K562 (cell line): ENCODE measurements at regions not wholly inside any gene's neighbourhood (a gene's known extent, or its start where the extent isn't known, plus 50 kb on each side); places are given as distances from the start of the nearest gene placed in this dataset.

Experiments used
- CC2D1A ChIP-seq: fragments of 450-650 bp; IDR thresholded peaks from 2 replicates; pipeline ENCODE4 v1.6.1; 2017; ENCODE audit warnings: mild to moderate bottlenecking
- CREM ChIP-seq: IDR thresholded peaks from 2 replicates; pipeline ENCODE4 v1.6.1; 2014; ENCODE audit warnings: antibody characterized with exemption, low read depth
- ESRRA ChIP-seq: fragments of 450-650 bp; IDR thresholded peaks from 2 replicates; pipeline ENCODE4 v1.6.1; 2014; ENCODE audit warnings: low read depth, mild to moderate bottlenecking, moderate library complexity, borderline replicate concordance
- FOXK2 ChIP-seq, 2 experiments: fragments of 450-650 bp; IDR thresholded peaks in 1 of 2; conservative IDR thresholded peaks in 1 of 2; 2 replicates each; pipeline ENCODE4 v1.6.1; 2016; ENCODE audit warnings: low read depth in 2 of 2, mild to moderate bottlenecking in 1 of 2
- HLTF ChIP-seq: fragments of 450-650 bp; IDR thresholded peaks from 2 replicates; pipeline ENCODE4 v1.6.1; 2016
- MCM5 ChIP-seq: fragments of 450-650 bp; IDR thresholded peaks from 2 replicates; pipeline ENCODE4 v1.6.1; 2016; ENCODE audit warnings: low read depth
- NFIC ChIP-seq: fragments of 450-650 bp; IDR thresholded peaks from 2 replicates; pipeline ENCODE4 v1.6.1; 2017; ENCODE audit warnings: mild to moderate bottlenecking, inconsistent platforms
- POLR2AphosphoS2 ChIP-seq: IDR thresholded peaks from 2 replicates; pipeline ENCODE4 v1.6.1; 2012; ENCODE audit warnings: low read length, improper control_type of control experiment
- ZNF785 ChIP-seq: fragments of 250-450 bp; sonication (Bioruptor Pico); IDR thresholded peaks from 2 replicates; pipeline ENCODE4 v1.4.0; 2020; ENCODE audit warnings: mild to moderate bottlenecking
- TF ChIP-seq, protein P1 (sequence below): IDR thresholded peaks from 2 replicates; pipeline ENCODE4 v1.6.1; 2012; ENCODE audit warnings: low read depth, low read length, improper control_type of control experiment, borderline replicate concordance
- TF ChIP-seq, protein P2 (sequence below): fragments of 250-450 bp; sonication (Bioruptor Pico); IDR thresholded peaks from 2 replicates; pipeline ENCODE4 v1.4.0; 2020; ENCODE audit warnings: mild to moderate bottlenecking, moderate library complexity, borderline replicate concordance
- TF ChIP-seq, protein P3 (sequence below): fragments of 450-650 bp; formaldehyde crosslinking; IDR thresholded peaks from 2 replicates; pipeline ENCODE4 v1.4.0; 2020; ENCODE audit warnings: mild to moderate bottlenecking, mixed read lengths
- TF ChIP-seq, protein P4 (sequence below): conservative IDR thresholded peaks from 2 replicates; pipeline ENCODE4 v1.6.1; 2011; ENCODE audit warnings: low read depth, mild to moderate bottlenecking, low read length; ENCODE audit not compliant: control insufficient read depth
- TF ChIP-seq, protein P5 (sequence below): fragments of 200-400 bp; formaldehyde crosslinking; IDR thresholded peaks from 2 replicates; pipeline ENCODE4 v1.6.1; 2017; ENCODE audit warnings: mild to moderate bottlenecking, low read depth, low read length, moderate library complexity
- TF ChIP-seq, protein P6 (sequence below): fragments of 450-650 bp; IDR thresholded peaks from 2 replicates; pipeline ENCODE4 v1.6.1; 2016; ENCODE audit warnings: low read depth, mild to moderate bottlenecking, moderate library complexity

DNA sequence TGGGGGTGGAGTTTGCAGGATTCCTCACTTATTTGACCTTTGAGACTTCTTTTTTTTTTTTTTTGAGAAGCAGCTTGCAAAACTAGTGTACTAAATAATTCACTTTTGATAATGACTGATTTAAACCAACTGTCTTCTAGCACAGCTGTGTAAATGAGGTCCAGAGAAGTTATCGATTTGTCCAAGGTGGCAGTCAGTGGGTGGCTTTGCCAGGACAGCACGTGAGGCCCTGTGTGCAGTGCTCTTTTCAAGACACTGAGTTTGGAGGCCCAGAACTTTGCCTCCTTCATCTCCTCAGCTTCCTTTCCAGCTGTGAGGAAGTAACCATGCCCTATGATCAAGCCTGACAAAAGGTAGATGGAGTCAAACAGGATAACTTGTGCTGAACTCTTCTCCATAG is 92.9 kb upstream of the LCLAT1 start (continued):
- TF ChIP-seq, protein P1, sequence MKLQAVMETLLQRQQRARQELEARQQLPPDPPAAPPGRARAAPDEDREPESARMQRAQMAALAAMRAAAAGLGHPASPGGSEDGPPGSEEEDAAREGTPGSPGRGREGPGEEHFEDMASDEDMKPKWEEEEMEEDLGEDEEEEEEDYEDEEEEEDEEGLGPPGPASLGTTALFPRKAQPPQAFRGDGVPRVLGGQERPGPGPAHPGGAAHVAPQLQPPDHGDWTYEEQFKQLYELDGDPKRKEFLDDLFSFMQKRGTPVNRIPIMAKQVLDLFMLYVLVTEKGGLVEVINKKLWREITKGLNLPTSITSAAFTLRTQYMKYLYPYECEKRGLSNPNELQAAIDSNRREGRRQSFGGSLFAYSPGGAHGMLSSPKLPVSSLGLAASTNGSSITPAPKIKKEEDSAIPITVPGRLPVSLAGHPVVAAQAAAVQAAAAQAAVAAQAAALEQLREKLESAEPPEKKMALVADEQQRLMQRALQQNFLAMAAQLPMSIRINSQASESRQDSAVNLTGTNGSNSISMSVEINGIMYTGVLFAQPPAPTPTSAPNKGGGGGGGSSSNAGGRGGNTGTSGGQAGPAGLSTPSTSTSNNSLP, result no peak
- TF ChIP-seq NFIC, result no peak
- no peak for TF ChIP-seq CREM
- no peak for TF ChIP-seq HLTF
- TF ChIP-seq, protein P2, sequence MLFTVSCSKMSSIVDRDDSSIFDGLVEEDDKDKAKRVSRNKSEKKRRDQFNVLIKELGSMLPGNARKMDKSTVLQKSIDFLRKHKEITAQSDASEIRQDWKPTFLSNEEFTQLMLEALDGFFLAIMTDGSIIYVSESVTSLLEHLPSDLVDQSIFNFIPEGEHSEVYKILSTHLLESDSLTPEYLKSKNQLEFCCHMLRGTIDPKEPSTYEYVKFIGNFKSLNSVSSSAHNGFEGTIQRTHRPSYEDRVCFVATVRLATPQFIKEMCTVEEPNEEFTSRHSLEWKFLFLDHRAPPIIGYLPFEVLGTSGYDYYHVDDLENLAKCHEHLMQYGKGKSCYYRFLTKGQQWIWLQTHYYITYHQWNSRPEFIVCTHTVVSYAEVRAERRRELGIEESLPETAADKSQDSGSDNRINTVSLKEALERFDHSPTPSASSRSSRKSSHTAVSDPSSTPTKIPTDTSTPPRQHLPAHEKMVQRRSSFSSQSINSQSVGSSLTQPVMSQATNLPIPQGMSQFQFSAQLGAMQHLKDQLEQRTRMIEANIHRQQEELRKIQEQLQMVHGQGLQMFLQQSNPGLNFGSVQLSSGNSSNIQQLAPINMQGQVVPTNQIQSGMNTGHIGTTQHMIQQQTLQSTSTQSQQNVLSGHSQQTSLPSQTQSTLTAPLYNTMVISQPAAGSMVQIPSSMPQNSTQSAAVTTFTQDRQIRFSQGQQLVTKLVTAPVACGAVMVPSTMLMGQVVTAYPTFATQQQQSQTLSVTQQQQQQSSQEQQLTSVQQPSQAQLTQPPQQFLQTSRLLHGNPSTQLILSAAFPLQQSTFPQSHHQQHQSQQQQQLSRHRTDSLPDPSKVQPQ, result no peak
- no peak for TF ChIP-seq ZNF785 (CRISPR knock-in tag)
- TF ChIP-seq MCM5, result no peak
- TF ChIP-seq, protein P3, sequence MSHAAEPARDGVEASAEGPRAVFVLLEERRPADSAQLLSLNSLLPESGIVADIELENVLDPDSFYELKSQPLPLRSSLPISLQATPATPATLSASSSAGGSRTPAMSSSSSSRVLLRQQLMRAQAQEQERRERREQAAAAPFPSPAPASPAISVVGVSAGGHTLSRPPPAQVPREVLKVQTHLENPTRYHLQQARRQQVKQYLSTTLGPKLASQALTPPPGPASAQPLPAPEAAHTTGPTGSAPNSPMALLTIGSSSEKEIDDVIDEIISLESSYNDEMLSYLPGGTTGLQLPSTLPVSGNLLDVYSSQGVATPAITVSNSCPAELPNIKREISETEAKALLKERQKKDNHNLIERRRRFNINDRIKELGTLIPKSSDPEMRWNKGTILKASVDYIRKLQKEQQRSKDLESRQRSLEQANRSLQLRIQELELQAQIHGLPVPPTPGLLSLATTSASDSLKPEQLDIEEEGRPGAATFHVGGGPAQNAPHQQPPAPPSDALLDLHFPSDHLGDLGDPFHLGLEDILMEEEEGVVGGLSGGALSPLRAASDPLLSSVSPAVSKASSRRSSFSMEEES (CRISPR knock-in tag), result no peak
- TF ChIP-seq FOXK2 (conservative IDR thresholded peaks at IDR 0.05 in 1 of 2, IDR thresholded peaks at IDR 0.05 in 1 of 2; ENCODE audit: low read depth in 2 of 2), result no peak
- TF ChIP-seq POLR2AphosphoS2, result no peak
- TF ChIP-seq ESRRA, result no peak
- TF ChIP-seq, protein P4, sequence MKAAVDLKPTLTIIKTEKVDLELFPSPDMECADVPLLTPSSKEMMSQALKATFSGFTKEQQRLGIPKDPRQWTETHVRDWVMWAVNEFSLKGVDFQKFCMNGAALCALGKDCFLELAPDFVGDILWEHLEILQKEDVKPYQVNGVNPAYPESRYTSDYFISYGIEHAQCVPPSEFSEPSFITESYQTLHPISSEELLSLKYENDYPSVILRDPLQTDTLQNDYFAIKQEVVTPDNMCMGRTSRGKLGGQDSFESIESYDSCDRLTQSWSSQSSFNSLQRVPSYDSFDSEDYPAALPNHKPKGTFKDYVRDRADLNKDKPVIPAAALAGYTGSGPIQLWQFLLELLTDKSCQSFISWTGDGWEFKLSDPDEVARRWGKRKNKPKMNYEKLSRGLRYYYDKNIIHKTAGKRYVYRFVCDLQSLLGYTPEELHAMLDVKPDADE, result no peak
- TF ChIP-seq, protein P5, sequence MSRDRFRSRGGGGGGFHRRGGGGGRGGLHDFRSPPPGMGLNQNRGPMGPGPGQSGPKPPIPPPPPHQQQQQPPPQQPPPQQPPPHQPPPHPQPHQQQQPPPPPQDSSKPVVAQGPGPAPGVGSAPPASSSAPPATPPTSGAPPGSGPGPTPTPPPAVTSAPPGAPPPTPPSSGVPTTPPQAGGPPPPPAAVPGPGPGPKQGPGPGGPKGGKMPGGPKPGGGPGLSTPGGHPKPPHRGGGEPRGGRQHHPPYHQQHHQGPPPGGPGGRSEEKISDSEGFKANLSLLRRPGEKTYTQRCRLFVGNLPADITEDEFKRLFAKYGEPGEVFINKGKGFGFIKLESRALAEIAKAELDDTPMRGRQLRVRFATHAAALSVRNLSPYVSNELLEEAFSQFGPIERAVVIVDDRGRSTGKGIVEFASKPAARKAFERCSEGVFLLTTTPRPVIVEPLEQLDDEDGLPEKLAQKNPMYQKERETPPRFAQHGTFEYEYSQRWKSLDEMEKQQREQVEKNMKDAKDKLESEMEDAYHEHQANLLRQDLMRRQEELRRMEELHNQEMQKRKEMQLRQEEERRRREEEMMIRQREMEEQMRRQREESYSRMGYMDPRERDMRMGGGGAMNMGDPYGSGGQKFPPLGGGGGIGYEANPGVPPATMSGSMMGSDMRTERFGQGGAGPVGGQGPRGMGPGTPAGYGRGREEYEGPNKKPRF, result no peak
- TF ChIP-seq, protein P6, sequence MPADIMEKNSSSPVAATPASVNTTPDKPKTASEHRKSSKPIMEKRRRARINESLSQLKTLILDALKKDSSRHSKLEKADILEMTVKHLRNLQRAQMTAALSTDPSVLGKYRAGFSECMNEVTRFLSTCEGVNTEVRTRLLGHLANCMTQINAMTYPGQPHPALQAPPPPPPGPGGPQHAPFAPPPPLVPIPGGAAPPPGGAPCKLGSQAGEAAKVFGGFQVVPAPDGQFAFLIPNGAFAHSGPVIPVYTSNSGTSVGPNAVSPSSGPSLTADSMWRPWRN, result no peak
- TF ChIP-seq CC2D1A, result no peak
